DND-41 (cell line): ENCODE measurements at regions not wholly inside any gene's neighbourhood (a gene's known extent, or its start where the extent isn't known, plus 50 kb on each side); places are given as distances from the start of the nearest gene placed in this dataset.
"Not testable (repeated sequence)": the region's sequence is repeated elsewhere in the genome, so short reads cannot be mapped to it uniquely, and the experiment has no call there.

Source experiments
- ATAC-seq: fragments of 200-7000 bp; cut with Tn5 transposase; 3 replicates; pipeline ENCODE4 v1.9.1; 2021; ENCODE audit warnings: low read depth; ENCODE audit not compliant: insufficient read depth
- DNase-seq: peaks from one replicate; pipeline ENCODE4 v3.0.0-alpha.2; 2020
- H2AFZ ChIP-seq: 2 replicates; pipeline ENCODE4 v1.6.0; 2012; ENCODE audit warnings: low read depth, low read length
- H3K27ac ChIP-seq: 2 replicates; pipeline ENCODE4 v1.5.1; 2012; ENCODE audit warnings: low read length, inconsistent platforms
- H3K27me3 ChIP-seq: fragments of 200-600 bp; sonication (generic); 2 replicates; pipeline ENCODE4 v1.6.0; 2012; ENCODE audit warnings: low read length, mild to moderate bottlenecking, inconsistent platforms; ENCODE audit not compliant: insufficient read depth, poor library complexity
- H3K36me3 ChIP-seq: 2 replicates; pipeline ENCODE4 v1.5.1; 2012; ENCODE audit warnings: low read length, inconsistent platforms; ENCODE audit not compliant: insufficient read depth
- H3K4me1 ChIP-seq: 2 replicates; pipeline ENCODE4 v1.5.1; 2012; ENCODE audit warnings: mild to moderate bottlenecking, low read length; ENCODE audit not compliant: insufficient read depth
- H3K4me2 ChIP-seq: 2 replicates; pipeline ENCODE4 v1.6.0; 2012; ENCODE audit warnings: mild to moderate bottlenecking, moderate library complexity, low read length, inconsistent platforms; ENCODE audit not compliant: insufficient read depth
- H3K4me3 ChIP-seq, 2 experiments: fragments of 200-600 bp in 1 of 2; shearing (Covaris generic) in 1 of 2; 2 replicates each; pipeline ENCODE4 v1.5.1; 2012 to 2016; ENCODE audit warnings: inconsistent platforms in 2 of 2, low read length in 2 of 2, mild to moderate bottlenecking in 2 of 2, low read depth in 1 of 2, moderate library complexity in 1 of 2
- H3K79me2 ChIP-seq: 2 replicates; pipeline ENCODE4 v1.6.0; 2012; ENCODE audit warnings: low read length, inconsistent platforms; ENCODE audit not compliant: insufficient read depth
- H3K9ac ChIP-seq: 2 replicates; pipeline ENCODE4 v1.6.0; 2012; ENCODE audit warnings: low read depth, mild to moderate bottlenecking, inconsistent platforms, low read length, moderate library complexity
- H3K9me3 ChIP-seq: 2 replicates; pipeline ENCODE4 v1.5.1; 2012; ENCODE audit warnings: low read length, moderate library complexity, mild to moderate bottlenecking, inconsistent platforms; ENCODE audit not compliant: insufficient read depth, severe bottlenecking
- H4K20me1 ChIP-seq: 2 replicates; pipeline ENCODE4 v1.6.0; 2012; ENCODE audit warnings: low read length; ENCODE audit not compliant: insufficient read depth
- CTCF ChIP-seq: IDR thresholded peaks from 2 replicates; pipeline ENCODE4 v1.5.1; 2012; ENCODE audit warnings: borderline replicate concordance, low read length, moderate library complexity, mild to moderate bottlenecking; ENCODE audit not compliant: poor library complexity, severe bottlenecking; ENCODE audit errors: extremely low read depth
- EZH2 ChIP-seq: IDR thresholded peaks from 3 replicates; pipeline ENCODE4 v1.6.1; 2012; ENCODE audit warnings: borderline replicate concordance, low read depth, mild to moderate bottlenecking, moderate library complexity, low read length, inconsistent platforms; ENCODE audit not compliant: severe bottlenecking

DNA sequence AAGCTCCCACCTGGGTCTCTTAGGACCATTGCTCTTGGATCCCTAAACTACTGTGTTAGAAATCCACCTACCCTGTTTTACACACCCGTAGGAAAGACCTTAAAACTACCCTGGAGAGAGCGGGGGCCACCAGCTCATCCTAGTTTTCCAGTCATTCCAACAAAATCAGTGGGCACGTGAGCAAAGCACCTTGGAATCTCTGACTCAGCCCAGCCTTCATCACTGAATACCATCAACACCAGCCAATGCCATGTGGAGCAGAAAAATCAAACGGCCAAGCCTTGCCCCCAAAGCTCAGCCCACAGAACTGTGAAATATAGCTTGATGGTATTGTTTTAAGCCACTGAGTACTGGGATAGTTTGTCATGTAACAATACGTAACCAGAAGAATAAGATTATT is 449.7 kb upstream of the CHAC2 start:
- TF ChIP-seq CTCF (no peak), EZH2 (no peak)
- Histone ChIP-seq H3K27ac (no peak overlapping the region), H4K20me1 (no peaks in the 10 kb centered on the region), H3K9ac (no peak overlapping the region), H3K9me3 (no peaks in the 10 kb centered on the region), H3K79me2 (no peaks in the 10 kb centered on the region), H3K36me3 (no peaks in the 10 kb centered on the region), H3K4me3 (no peak overlapping the region), H3K27me3 (no peaks in the 10 kb centered on the region), H3K4me1 (no peaks in the 10 kb centered on the region), H3K4me2 (no peak overlapping the region), H2AFZ (no peak overlapping the region)
- DNase-seq (no peak), ATAC-seq (no peak)

DNA sequence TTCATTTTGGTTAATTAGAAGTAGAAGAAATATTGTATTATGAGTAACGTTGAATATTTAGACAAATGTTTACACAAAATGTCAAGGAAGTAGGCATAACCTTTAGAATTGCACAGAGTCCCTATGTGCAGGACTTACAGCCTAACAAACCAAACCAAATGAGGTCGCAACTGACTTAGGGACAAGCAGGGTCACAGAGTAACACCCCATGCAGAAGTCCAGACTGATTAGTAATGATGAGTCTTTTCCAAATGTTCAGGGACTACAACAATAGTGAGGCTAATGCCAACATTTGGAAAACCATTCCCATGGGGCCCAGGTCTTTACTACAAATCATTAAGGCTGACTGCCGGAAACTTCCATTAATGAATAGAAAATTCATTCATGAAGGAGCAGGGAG is 452.5 kb upstream of the CHAC2 start:
- no peak for TF ChIP-seq CTCF
- H3K9me3 ChIP-seq = no peaks in the 10 kb centered on the region
- no peak overlapping the region for H3K4me3 ChIP-seq
- H3K79me2 ChIP-seq = no peaks in the 10 kb centered on the region
- H4K20me1 ChIP-seq = no peaks in the 10 kb centered on the region
- no peak for DNase-seq
- H2AFZ ChIP-seq = no peak overlapping the region
- no peaks in the 10 kb centered on the region for H3K36me3 ChIP-seq
- ATAC-seq = no peak
- no peaks in the 10 kb centered on the region for H3K27me3 ChIP-seq
- H3K4me1 ChIP-seq = no peaks in the 10 kb centered on the region
- H3K27ac ChIP-seq = no peak overlapping the region
- no peak overlapping the region for H3K4me2 ChIP-seq
- H3K9ac ChIP-seq = no peak overlapping the region

GRCh38 chr2:53314718-53315117 is 452.9 kb upstream of the CHAC2 start:
- Histone ChIP-seq H3K27ac (no peak overlapping the region), H4K20me1 (no peaks in the 10 kb centered on the region), H3K36me3 (no peaks in the 10 kb centered on the region), H3K9me3 (no peaks in the 10 kb centered on the region), H3K9ac (no peak overlapping the region), H3K79me2 (no peaks in the 10 kb centered on the region), H3K4me2 (no peak overlapping the region), H3K4me1 (no peaks in the 10 kb centered on the region), H3K4me3 (no peak overlapping the region), H3K27me3 (no peaks in the 10 kb centered on the region), H2AFZ (no peak overlapping the region)
- no peak for DNase-seq
- no peak for ATAC-seq
- TF ChIP-seq CTCF (no peak), EZH2 (no peak)

DNA sequence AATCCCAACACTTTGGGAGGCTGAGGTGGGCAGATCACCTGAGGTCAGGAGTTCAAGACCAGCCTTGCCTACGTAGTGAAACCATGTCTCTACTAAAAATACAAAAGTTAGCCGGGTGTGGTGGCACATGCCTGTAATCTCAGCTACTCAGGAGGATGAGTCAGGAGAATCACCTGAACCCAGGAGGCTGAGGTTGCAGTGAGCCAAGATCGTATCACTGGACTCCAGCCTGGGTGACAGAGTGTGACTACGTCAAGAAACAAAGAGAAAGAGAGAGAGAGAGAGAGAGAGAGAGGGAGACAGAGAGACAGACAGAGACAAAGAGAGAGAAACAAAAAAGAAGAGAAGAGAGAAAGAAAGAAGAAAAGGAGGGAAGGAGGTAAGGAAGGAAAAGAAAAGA is 454.0 kb upstream of the CHAC2 start:
- not testable (repeated sequence) for H4K20me1 ChIP-seq, H3K9ac ChIP-seq, H3K9me3 ChIP-seq, H3K79me2 ChIP-seq, H3K27ac ChIP-seq, H3K27me3 ChIP-seq, H3K4me2 ChIP-seq, H2AFZ ChIP-seq, H3K4me3 ChIP-seq, H3K36me3 ChIP-seq, ATAC-seq, DNase-seq, H3K4me1 ChIP-seq
